ENCODE measurements at regions not wholly inside any gene's neighbourhood (a gene's known extent, or its start where the extent isn't known, plus 50 kb on each side); places are given as distances from the start of the nearest gene placed in this dataset.

GRCh38 chrX:112377481-112377880 is 294.9 kb upstream of the TRPC5 start:
- no peak overlapping the region for H3K4me3 ChIP-seq (ENCODE audit: low read depth, low read length)
- TF ChIP-seq, protein P1, sequence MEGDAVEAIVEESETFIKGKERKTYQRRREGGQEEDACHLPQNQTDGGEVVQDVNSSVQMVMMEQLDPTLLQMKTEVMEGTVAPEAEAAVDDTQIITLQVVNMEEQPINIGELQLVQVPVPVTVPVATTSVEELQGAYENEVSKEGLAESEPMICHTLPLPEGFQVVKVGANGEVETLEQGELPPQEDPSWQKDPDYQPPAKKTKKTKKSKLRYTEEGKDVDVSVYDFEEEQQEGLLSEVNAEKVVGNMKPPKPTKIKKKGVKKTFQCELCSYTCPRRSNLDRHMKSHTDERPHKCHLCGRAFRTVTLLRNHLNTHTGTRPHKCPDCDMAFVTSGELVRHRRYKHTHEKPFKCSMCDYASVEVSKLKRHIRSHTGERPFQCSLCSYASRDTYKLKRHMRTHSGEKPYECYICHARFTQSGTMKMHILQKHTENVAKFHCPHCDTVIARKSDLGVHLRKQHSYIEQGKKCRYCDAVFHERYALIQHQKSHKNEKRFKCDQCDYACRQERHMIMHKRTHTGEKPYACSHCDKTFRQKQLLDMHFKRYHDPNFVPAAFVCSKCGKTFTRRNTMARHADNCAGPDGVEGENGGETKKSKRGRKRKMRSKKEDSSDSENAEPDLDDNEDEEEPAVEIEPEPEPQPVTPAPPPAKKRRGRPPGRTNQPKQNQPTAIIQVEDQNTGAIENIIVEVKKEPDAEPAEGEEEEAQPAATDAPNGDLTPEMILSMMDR (IDR thresholded peaks at IDR 0.05; ENCODE audit: low read depth, low read length, missing control alignments) = no peak
- no peak for DNase-seq (ENCODE audit: low read depth)

GRCh38 chrX:112368371-112368770 is 285.8 kb upstream of the TRPC5 start:
- TF ChIP-seq, protein P1 (IDR thresholded peaks at IDR 0.05; ENCODE audit: low read depth, low read length, missing control alignments) = no peak
- no peak for DNase-seq (ENCODE audit: low read depth)
- no peak overlapping the region for H3K4me3 ChIP-seq (ENCODE audit: low read depth, low read length)

- H3K4me3 ChIP-seq (ENCODE audit: low read depth, low read length) = no peak overlapping the region
- TF ChIP-seq, protein P1 (IDR thresholded peaks at IDR 0.05; ENCODE audit: low read depth, low read length, missing control alignments) = no peak
- no peak for DNase-seq (ENCODE audit: low read depth)
These were observed 284.5 kb upstream of the TRPC5 start for GRCh38 chrX:112367065-112367464.

DNA sequence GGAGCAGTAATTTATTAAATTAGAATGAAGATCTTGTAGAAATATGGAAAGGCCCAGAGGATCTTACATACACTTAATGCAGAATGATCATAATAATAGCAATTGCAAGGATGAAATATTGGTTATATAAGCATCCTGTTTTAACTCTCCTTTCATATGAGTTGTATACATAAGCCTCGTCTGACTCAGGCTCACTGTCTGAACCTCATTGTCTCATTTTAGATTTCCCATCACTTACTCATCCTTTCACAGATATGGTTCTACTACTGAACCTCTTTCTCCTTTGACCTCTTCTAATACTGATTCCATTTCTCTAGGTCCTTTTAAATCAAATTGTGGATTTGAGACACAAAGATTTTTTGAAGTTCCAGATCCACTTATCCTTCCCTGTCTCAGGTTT is 277.3 kb upstream of the TRPC5 start:
- no peak overlapping the region for H3K4me3 ChIP-seq (ENCODE audit: low read depth, low read length)
- TF ChIP-seq, protein P1 (IDR thresholded peaks at IDR 0.05; ENCODE audit: low read depth, low read length, missing control alignments) = no peak
- DNase-seq (ENCODE audit: low read depth) = no peak

- TF ChIP-seq, protein P1 (IDR thresholded peaks at IDR 0.05; ENCODE audit: low read depth, low read length, missing control alignments) = no peak
- no peak overlapping the region for H3K4me3 ChIP-seq (ENCODE audit: low read depth, low read length)
These were observed 273.4 kb upstream of the TRPC5 start for GRCh38 chrX:112355931-112356330.

GRCh38 chrX:112341598-112341997 is 259.0 kb upstream of the TRPC5 start:
- no peak overlapping the region for H3K4me3 ChIP-seq (ENCODE audit: low read depth, low read length)
- DNase-seq (ENCODE audit: low read depth) = no peak
- TF ChIP-seq, protein P1 (IDR thresholded peaks at IDR 0.05; ENCODE audit: low read depth, low read length, missing control alignments) = no peak

More at GRCh38 chrX:112355931-112356330, 273.4 kb upstream of the TRPC5 start:
- DNase-seq (ENCODE audit: low read depth) = no peak

- no peak for DNase-seq (ENCODE audit: low read depth)
- TF ChIP-seq, protein P1 (IDR thresholded peaks at IDR 0.05; ENCODE audit: low read depth, low read length, missing control alignments) = no peak
These were observed 230.6 kb upstream of the TRPC5 start for GRCh38 chrX:112313201-112313600.

More at GRCh38 chrX:112313201-112313600, 230.6 kb upstream of the TRPC5 start:
- H3K4me3 ChIP-seq (ENCODE audit: low read depth, low read length) = no peak overlapping the region

All from GM12864 (cell line).